Cardiac fibroblast (primary cell): ENCODE measurements at regions not wholly inside any gene's neighbourhood (a gene's known extent, or its start where the extent isn't known, plus 50 kb on each side); places are given as distances from the start of the nearest gene placed in this dataset.

Experiments
- DNase-seq, 2 donors: peaks; one replicate each; pipeline versions ENCODE4 v3.0.0 to v3.0.0-alpha.2; 2010; ENCODE audit warnings: low read depth in 2 of 2
- H3K4me3 ChIP-seq, 2 donors: replicated peaks in 1 of 2; 1 replicate in 1 of 2; 2 replicates in 1 of 2; pipeline ENCODE4 v1.5.1; 2011; ENCODE audit warnings: low read depth in 2 of 2, low read length in 2 of 2, mild to moderate bottlenecking in 2 of 2, moderate library complexity in 1 of 2
- TF ChIP-seq, protein P1 (sequence below): IDR thresholded peaks from one replicate; pipeline ENCODE4 v1.5.1; 2011; ENCODE audit warnings: low read depth, mild to moderate bottlenecking, low read length, inconsistent platforms

- DNase-seq = no peak
- no peak overlapping the region for H3K4me3 ChIP-seq
- TF ChIP-seq, protein P1, sequence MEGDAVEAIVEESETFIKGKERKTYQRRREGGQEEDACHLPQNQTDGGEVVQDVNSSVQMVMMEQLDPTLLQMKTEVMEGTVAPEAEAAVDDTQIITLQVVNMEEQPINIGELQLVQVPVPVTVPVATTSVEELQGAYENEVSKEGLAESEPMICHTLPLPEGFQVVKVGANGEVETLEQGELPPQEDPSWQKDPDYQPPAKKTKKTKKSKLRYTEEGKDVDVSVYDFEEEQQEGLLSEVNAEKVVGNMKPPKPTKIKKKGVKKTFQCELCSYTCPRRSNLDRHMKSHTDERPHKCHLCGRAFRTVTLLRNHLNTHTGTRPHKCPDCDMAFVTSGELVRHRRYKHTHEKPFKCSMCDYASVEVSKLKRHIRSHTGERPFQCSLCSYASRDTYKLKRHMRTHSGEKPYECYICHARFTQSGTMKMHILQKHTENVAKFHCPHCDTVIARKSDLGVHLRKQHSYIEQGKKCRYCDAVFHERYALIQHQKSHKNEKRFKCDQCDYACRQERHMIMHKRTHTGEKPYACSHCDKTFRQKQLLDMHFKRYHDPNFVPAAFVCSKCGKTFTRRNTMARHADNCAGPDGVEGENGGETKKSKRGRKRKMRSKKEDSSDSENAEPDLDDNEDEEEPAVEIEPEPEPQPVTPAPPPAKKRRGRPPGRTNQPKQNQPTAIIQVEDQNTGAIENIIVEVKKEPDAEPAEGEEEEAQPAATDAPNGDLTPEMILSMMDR = no peak
Observed at GRCh38 chr12:84016956-84017355, 895.6 kb downstream of the SLC6A15 start.

- no peak for DNase-seq
- H3K4me3 ChIP-seq = no peak overlapping the region
- TF ChIP-seq, protein P1 = no peak
Observed at GRCh38 chr12:83997423-83997822, 915.2 kb downstream of the SLC6A15 start.

DNA sequence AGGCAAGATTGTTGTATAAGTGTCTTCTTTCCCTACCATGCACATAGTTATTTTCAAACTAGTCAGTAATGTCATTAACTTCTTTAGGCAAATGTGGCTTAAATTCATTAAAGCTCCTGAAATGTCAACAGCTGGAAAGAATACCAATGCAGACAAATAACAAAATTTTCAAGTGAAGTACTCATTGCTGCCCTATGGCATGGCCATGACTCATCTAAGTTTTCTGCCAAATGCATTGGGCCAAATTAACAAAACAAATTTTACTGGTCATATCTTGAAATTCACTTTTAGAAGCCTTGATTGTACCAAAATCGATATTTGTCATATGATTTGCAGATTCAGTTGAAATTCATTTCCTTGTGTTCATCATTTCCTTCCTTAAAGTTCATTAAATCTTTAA is 915.9 kb downstream of the SLC6A15 start:
- no peak for DNase-seq
- no peak overlapping the region for H3K4me3 ChIP-seq
- TF ChIP-seq, protein P1 = no peak

GRCh38 chr12:83985084-83985483 is 927.5 kb downstream of the SLC6A15 start:
- DNase-seq = no peak
- TF ChIP-seq, protein P1 = no peak
- H3K4me3 ChIP-seq = no peak overlapping the region

DNA sequence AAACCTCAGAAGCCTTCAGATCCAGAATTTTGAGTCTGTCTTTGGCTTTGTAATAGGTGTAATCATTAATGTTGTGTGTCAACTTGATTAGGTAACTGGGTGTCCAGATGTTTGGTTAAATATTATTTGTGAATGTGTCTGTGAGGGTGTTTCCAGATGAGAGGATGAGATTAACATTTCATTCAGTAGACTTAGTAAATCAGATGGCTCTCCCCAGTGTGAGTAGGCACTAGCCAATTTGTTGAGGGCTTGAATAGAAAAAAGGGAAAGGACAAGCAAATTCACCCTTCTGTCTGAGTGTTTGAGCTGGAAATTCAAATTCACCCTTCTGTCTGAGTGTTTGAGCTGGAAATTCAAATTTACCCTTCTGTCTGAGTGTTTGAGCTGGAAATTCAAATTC is 932.2 kb downstream of the SLC6A15 start:
- no peak overlapping the region for H3K4me3 ChIP-seq
- no peak for DNase-seq
- TF ChIP-seq, protein P1 = no peak

GRCh38 chr12:83979785-83980184 is 932.8 kb downstream of the SLC6A15 start:
- TF ChIP-seq, protein P1 = no peak
- DNase-seq = no peak

GRCh38 chr12:83971781-83972180 is 940.8 kb downstream of the SLC6A15 start:
- no peak for DNase-seq
- no peak overlapping the region for H3K4me3 ChIP-seq
- TF ChIP-seq, protein P1 = no peak

More at GRCh38 chr12:83979785-83980184, 932.8 kb downstream of the SLC6A15 start:
- no peak overlapping the region for H3K4me3 ChIP-seq
